ENCODE measurements at regions not wholly inside any gene's neighbourhood (a gene's known extent, or its start where the extent isn't known, plus 50 kb on each side); places are given as distances from the start of the nearest gene placed in this dataset.

GRCh38 chr2:145835665-145836064, 1315.7 kb upstream of the ZEB2 start:
- no peak for DNase-seq (ENCODE audit: low read depth)

- no peak for DNase-seq (ENCODE audit: low read depth)
These were observed 1312.8 kb upstream of the ZEB2 start for GRCh38 chr2:145832681-145833080.

GRCh38 chr2:145829931-145830330, 1310.0 kb upstream of the ZEB2 start:
- DNase-seq (ENCODE audit: low read depth): no peak

GRCh38 chr2:145827235-145827634, 1307.3 kb upstream of the ZEB2 start:
- no peak for DNase-seq (ENCODE audit: low read depth)

- no peak for DNase-seq (ENCODE audit: low read depth)
These were observed 1304.5 kb upstream of the ZEB2 start for GRCh38 chr2:145824384-145824783.

- DNase-seq (ENCODE audit: low read depth): no peak
These were observed 1303.1 kb upstream of the ZEB2 start for GRCh38 chr2:145822892-145823534.

GRCh38 chr2:145820651-145821050, 1300.7 kb upstream of the ZEB2 start:
- no peak for DNase-seq (ENCODE audit: low read depth)

- DNase-seq (ENCODE audit: low read depth): no peak
These were observed 1299.1 kb upstream of the ZEB2 start for GRCh38 chr2:145818890-145819504.

- DNase-seq (ENCODE audit: low read depth): no peak
These were observed 1296.0 kb upstream of the ZEB2 start for GRCh38 chr2:145815933-145816332.

- no peak for DNase-seq (ENCODE audit: low read depth)
These were observed 1293.6 kb upstream of the ZEB2 start for GRCh38 chr2:145813481-145813880.

- no peak for DNase-seq (ENCODE audit: low read depth)
These were observed 1292.2 kb upstream of the ZEB2 start for GRCh38 chr2:145812165-145812554.

- DNase-seq (ENCODE audit: low read depth): peak; percentile 26
These were observed 1291.6 kb upstream of the ZEB2 start for GRCh38 chr2:145811276-145812164.

- no peak for DNase-seq (ENCODE audit: low read depth)
These were observed 1288.0 kb upstream of the ZEB2 start for GRCh38 chr2:145807968-145808367.

GRCh38 chr2:145807554-145807953, 1287.6 kb upstream of the ZEB2 start:
- DNase-seq (ENCODE audit: low read depth): no peak

GRCh38 chr2:145806546-145806945, 1286.6 kb upstream of the ZEB2 start:
- DNase-seq (ENCODE audit: low read depth): no peak

- DNase-seq (ENCODE audit: low read depth): no peak
These were observed 1282.2 kb upstream of the ZEB2 start for GRCh38 chr2:145802133-145802532.

- DNase-seq (ENCODE audit: low read depth): no peak
These were observed 1281.3 kb upstream of the ZEB2 start for GRCh38 chr2:145801210-145801609.

- no peak for DNase-seq (ENCODE audit: low read depth)
These were observed 1280.5 kb upstream of the ZEB2 start for GRCh38 chr2:145800151-145801091.

- no peak for DNase-seq (ENCODE audit: low read depth)
These were observed 1279.7 kb upstream of the ZEB2 start for GRCh38 chr2:145799595-145800108.

- DNase-seq (ENCODE audit: low read depth): no peak
These were observed 1278.5 kb upstream of the ZEB2 start for GRCh38 chr2:145798419-145798818.

- DNase-seq (ENCODE audit: low read depth): no peak
These were observed 1277.8 kb upstream of the ZEB2 start for GRCh38 chr2:145797692-145798091.

GRCh38 chr2:145792745-145793144, 1272.8 kb upstream of the ZEB2 start:
- no peak for DNase-seq (ENCODE audit: low read depth)

Data from non-pigmented ciliary epithelial cell (primary cell).